MM.1S (cell line): ENCODE measurements at regions not wholly inside any gene's neighbourhood (a gene's known extent, or its start where the extent isn't known, plus 50 kb on each side); places are given as distances from the start of the nearest gene placed in this dataset.

Source experiments
- EZH2 ChIP-seq: fragments of 300-600 bp; sonication (generic); optimal IDR thresholded peaks from 2 replicates; pipeline ENCODE3; 2017; ENCODE audit warnings: low read depth, mild to moderate bottlenecking, antibody characterized with exemption, low read length, mixed read lengths
- EZH2phosphoT487 ChIP-seq: fragments of 300-600 bp; sonication (generic); IDR thresholded peaks from 2 replicates; pipeline ENCODE4 v1.6.1; 2018; ENCODE audit warnings: antibody characterized with exemption, low read length
- TF ChIP-seq, protein P1 (sequence below): fragments of 300-600 bp; sonication (generic); IDR thresholded peaks from 2 replicates; pipeline ENCODE4 v1.5.1; 2016; ENCODE audit warnings: antibody characterized with exemption, low read length, mixed read lengths

DNA sequence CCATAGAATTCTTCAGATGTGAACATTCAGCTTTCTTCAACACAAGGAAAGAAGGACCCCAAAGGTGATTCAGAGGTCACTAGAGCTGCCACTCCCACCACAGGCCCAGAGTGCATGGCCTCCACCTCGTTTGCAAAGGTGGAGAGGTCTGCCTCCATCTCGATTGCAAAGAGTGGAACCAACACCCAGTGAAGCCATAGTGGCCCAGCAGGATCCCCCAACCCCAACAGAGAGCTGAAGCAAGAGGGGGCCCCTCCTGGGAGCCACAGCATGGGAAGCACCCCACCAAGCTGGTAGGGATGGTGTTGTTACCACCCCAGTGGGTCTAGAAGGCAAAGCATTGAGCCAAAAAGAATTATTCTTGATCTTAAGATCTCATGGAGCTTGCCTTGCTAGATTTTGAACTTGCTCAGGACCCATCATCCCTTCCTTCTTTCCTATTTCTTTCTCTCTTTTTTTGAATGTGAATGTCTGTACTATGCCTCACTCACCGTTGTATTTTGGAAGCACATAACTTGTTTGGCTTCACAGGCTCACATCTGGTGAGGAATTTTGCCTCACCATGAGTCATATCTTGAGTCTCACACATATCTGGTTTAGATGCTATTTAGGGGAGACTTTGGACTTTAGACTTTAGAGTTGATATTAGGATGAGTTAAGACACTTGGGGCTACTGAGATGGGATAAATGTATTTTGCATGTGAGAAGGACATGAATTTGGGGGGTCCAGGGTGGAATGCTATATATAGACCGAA lies 119.2 kb downstream of the ANKRD60 start:
- TF ChIP-seq, protein P1, sequence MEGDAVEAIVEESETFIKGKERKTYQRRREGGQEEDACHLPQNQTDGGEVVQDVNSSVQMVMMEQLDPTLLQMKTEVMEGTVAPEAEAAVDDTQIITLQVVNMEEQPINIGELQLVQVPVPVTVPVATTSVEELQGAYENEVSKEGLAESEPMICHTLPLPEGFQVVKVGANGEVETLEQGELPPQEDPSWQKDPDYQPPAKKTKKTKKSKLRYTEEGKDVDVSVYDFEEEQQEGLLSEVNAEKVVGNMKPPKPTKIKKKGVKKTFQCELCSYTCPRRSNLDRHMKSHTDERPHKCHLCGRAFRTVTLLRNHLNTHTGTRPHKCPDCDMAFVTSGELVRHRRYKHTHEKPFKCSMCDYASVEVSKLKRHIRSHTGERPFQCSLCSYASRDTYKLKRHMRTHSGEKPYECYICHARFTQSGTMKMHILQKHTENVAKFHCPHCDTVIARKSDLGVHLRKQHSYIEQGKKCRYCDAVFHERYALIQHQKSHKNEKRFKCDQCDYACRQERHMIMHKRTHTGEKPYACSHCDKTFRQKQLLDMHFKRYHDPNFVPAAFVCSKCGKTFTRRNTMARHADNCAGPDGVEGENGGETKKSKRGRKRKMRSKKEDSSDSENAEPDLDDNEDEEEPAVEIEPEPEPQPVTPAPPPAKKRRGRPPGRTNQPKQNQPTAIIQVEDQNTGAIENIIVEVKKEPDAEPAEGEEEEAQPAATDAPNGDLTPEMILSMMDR = no peak
- TF ChIP-seq EZH2 (no peak), EZH2phosphoT487 (no peak)
